Occipital lobe (tissue), 1 donor: ENCODE measurements at regions not wholly inside any gene's neighbourhood (a gene's known extent, or its start where the extent isn't known, plus 50 kb on each side); places are given as distances from the start of the nearest gene placed in this dataset.
"Not testable (repeated sequence)": the region's sequence is repeated elsewhere in the genome, so short reads cannot be mapped to it uniquely, and the experiment has no call there.

Experiments
- DNase-seq: peaks from one replicate; lab custom pipeline; 2025; lab: John Stamatoyannopoulos, UW

DNA sequence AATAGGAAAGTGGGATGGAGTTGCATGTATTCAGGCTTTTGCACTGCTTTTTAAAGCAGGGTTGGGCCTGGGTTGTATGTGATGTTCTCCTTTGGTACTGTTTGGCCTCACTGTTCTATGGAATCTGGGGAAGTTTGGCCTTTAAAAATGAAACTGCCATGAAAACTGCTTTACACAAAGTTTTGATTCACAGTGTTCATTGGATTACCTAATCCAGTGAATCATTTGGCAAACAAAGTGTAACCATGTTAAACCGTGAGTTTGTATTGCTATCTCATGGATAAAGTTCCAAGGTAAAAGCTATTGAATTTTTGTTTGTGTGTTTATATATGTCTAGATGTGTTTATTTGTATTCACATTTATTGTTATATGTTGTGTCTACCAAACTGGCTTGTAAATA, 1658.6 kb downstream of the OLFM4 start:
- DNase-seq: no peak

DNA sequence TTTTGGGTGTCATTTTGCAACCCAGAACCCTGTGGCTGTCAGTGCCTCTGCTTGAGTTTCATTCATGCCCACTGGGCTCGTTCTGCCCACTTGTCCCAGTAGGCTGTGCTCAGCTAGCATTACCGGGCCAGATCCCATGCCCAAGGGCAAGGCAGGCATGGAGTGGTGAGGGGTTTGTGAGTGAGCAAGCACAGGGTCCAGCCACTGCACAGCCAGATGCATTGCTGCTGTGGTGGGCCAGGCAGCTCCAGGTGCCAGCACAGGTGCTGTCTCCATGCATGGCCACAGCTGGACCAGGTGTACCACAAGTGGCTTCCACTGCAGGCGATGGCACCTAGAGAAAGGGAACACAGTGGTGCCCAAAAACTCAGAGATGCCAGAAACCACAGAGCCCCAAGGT, 1671.2 kb downstream of the OLFM4 start:
- no peak for DNase-seq

DNA sequence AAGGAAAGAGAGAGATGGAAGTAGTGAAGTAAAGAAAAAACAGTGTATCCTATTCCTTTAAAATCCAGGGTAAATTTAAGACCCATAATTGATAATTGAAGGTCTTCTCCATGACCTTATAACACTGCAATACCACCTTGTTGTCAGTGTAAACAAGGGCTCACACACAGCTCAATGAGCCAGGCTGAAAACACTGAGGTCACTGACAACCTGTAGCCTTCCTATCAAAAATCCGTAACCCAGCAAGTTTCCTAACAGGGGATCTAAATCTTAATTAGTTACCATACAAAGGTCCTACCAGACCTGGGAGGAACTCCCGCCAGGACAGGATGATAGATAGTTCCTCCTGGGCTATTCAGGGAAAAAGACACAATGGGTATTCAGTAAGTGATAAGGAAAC, 1677.1 kb downstream of the OLFM4 start:
- no peak for DNase-seq

DNA sequence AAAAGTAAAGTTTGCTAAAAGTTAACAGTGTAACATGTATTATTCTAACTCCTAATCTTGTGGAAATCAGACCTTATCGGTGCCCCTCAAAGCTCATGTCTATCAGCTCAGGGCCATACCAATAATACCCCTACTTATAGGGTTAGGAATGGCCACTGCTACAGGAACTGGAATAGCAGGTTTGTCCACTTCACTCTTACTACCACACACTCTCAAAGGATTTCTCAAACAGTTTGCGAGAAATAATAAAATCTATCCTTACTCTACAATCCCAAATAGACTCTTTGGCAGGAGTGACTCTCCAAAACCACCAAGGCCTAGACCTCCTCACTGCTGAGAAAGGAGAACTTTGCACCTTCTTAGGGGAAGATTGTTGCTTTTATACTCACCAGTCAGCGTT, 1677.7 kb downstream of the OLFM4 start:
- DNase-seq: no peak

- no peak for DNase-seq
These were observed 1680.9 kb downstream of the OLFM4 start for GRCh38 chr13:54709546-54709945.

DNA sequence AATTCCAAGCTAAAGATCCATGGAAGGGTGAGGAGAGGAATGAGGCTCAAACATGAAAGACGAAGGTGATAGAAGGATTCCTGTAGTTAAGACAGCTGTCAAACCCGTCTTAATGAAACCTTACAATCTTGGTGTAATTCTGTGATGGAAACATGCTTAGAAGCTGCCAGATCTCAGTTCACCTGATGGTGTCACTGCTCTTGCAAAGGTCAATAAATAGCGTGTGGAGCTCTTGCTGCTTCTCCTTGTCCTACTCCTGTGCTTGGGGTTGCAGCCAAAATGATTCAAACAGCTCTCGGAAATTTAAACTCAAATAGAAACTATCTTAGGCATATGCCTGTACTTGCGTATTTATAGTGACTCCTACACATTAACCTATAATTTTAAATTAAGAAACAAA, 1705.0 kb downstream of the OLFM4 start:
- DNase-seq: no peak

- not testable (repeated sequence) for DNase-seq
These were observed 1708.6 kb downstream of the OLFM4 start for GRCh38 chr13:54737211-54737610.

GRCh38 chr13:54742984-54743383, 1714.4 kb downstream of the OLFM4 start:
- no peak for DNase-seq

DNA sequence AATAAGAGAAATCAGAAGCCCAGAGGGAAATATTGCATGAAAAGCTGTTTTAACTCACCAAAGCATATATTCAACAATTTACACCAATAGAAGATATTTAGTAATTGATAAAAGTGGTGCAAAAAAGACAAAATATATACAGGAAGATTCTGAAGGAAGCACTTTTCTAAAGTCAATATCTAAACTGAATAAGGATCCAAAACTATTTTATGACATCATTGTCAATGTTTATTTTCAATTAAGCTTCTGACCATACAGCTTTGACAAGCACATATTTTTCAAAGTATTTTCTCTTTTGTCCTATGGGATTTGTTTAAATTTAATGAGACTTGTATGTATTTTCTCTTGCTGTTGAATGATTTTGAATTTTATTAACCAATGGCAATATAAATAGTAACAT, 1716.1 kb downstream of the OLFM4 start:
- DNase-seq: no peak

DNA sequence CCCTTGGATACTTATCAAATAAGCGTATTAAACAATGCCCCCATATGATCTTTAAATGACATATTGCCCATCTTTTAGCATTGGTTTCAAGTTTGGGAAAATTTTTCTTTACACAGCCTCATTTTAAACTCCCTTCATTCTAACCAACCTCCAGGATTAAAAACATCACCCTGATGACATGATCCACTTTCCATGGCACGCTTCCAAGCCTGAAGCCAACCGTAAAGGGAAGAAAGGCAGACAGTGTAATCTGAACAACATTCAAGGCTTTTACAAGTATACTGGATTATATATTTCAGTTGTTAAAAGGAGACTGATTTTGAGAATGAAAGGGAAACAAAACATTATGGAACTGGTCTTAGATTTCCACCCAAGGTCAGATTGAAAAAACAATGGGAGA, 1721.9 kb downstream of the OLFM4 start:
- DNase-seq: no peak

GRCh38 chr13:54758795-54759194, 1730.2 kb downstream of the OLFM4 start:
- DNase-seq: no peak

- DNase-seq: no peak
These were observed 1739.6 kb downstream of the OLFM4 start for GRCh38 chr13:54768214-54768613.

GRCh38 chr13:54775501-54776191, 1747.0 kb downstream of the OLFM4 start:
- DNase-seq: no peak

DNA sequence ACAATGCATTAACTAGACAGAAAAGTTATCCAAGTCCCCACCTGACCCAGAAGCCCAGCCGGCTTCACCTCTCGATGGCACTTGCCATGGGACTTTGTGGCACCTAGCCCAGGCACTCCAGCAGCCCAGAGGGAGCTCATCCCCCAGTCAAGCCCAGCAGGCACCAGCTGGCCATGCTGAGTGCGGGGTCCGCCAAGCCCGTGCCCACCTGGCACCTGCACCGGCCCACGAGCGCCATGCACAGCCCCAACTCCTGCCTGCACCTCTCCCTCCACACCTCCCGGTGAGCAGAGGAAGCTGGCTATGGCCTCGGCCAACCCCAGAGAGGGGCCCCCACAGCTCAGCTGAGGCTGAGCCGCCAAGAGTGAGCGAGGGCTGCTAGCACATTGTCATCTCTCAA, 1759.1 kb downstream of the OLFM4 start:
- no peak for DNase-seq

- no peak for DNase-seq
These were observed 1771.1 kb downstream of the OLFM4 start for GRCh38 chr13:54799621-54800226.

DNA sequence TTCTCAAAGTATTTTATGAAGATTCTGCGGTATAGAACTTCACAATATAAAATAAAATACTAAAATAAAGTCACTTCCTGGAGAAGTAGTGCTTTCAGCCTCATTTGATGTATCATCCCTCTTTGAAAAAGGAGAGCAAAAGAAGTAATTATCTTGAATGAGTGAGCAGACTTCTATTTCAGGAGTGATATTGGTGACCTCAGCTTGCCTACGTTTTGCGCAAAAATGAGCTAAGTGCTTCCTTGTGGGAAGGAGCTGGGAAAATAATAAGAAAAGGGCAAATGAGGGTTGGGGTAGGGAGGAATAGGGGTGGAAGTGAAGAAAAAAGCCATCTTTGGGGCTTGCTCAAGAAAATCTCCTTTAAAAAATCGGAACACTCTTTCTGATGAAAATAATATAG, 1773.6 kb downstream of the OLFM4 start:
- DNase-seq: no peak

DNA sequence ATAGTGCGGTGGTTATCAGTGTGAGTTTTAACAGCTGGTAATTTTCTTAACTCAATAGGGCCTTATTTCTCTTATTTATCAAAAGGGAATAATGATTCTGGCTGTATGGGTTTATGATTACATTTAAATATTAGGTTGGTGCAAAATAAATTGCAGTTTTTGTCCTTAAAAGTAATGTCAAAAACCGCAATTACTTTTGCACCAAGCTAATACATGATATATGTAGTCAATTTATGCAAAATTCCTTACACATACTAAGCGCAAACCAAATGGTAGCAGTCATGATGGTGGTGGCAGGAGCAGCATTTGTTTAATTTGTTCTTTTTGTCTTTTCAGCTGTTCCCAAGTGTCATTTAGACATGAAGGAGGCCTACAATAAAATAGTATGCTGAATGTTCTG, 1777.1 kb downstream of the OLFM4 start:
- DNase-seq: no peak

GRCh38 chr13:54821938-54822470, 1793.4 kb downstream of the OLFM4 start:
- DNase-seq: not testable (repeated sequence)

DNA sequence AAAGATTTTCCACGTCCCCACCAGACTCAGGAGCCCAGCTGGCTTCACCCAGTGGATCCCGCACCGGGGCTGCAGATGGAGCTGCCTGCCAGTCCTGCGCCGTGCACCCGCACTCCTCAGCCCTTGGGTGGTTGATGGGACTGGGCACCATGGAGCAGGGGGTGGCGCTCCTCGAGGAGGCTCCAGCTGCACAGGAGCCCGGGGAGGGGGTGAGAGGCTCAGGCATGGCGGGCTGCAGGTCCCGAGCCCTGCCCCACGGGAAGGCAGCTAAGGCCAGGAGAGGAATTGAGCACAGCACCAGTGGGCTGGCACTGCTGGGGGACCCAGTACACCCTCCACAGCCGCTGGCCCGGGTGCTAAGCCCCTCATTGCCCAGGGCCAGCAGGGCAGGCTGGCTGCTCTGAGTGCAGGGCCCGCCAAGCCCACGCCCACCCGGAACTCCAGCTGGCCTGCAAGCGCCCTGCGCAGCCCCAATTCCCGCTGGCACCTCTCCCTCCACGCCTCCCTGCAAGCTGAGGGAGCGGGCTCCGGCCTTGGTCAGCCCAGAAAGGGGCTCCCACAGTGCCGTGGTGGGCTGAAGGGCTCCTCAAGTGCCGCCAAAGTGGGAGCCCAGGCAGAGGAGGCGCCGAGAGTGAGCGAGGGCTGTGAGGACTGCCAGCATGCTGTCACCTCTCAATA, 1800.9 kb downstream of the OLFM4 start:
- DNase-seq: not testable (repeated sequence)

DNA sequence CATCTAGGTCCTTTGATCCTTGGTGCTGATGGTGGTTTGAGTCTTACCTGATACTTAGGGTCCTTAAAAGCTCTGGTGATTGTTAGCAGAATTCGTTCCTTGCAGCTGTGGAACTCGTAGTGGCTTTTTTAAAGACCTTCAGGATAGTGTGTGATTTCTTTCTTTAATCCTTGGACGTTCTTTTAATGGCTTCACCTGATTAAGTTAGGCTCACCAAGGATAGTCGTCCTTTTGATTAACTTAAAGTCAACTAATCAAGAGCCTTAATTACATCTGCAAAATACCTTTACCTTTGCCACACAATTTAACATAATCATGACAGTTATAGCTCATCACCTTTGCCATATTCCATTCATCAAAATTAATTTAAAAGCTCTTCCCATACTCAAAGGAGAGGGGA, 1807.7 kb downstream of the OLFM4 start:
- no peak for DNase-seq

DNA sequence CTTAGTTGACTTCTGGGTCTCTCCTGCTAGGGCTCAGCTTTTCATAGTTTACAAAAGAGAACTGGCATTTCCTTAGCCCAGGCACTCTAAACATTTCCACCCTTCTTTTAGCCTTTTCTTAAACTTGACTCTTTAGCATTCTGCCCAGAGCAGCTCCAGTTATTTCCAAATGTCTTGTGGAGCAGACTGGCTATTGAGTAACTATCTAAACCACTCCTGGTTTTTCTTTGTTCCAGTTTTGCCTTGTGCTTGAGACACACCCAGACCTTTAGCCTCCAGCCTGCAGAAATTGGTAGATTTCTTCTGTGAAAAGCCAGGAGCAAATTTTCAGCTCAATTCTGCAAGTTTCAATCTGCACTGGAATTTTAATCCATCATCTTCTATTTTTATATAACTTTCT, 1813.1 kb downstream of the OLFM4 start:
- no peak for DNase-seq

GRCh38 chr13:54845351-54845965, 1816.8 kb downstream of the OLFM4 start:
- no peak for DNase-seq
